OCI-LY3 (cell line): ENCODE measurements at regions not wholly inside any gene's neighbourhood (a gene's known extent, or its start where the extent isn't known, plus 50 kb on each side); places are given as distances from the start of the nearest gene placed in this dataset.

ENCODE experiments used
- H2AFZ ChIP-seq: fragments of 200-600, 300-600 bp; shearing (Covaris generic); 2 replicates; pipeline ENCODE4 v1.6.0; 2014; ENCODE audit warnings: antibody characterized with exemption, low read depth, low read length
- H3K27ac ChIP-seq: fragments of 200-600, 300-600 bp; sonication (generic); 2 replicates; pipeline ENCODE4 v1.5.1; 2014; ENCODE audit warnings: mild to moderate bottlenecking, low read length, moderate library complexity, mixed read lengths
- H3K27me3 ChIP-seq: fragments of 200-600, 300-600 bp; sonication (generic); 2 replicates; pipeline ENCODE4 v1.6.1; 2014; ENCODE audit warnings: low read depth, low read length, mixed read lengths
- H3K36me3 ChIP-seq: fragments of 200-600, 300-600 bp; sonication (generic); replicated peaks from 2 replicates; pipeline ENCODE3; 2014; ENCODE audit warnings: low read depth, low read length, mixed read lengths
- H3K4me1 ChIP-seq: fragments of 300-600, 200-600 bp; sonication (generic); 2 replicates; pipeline ENCODE4 v1.6.1; 2014; ENCODE audit warnings: low read length, mixed read lengths
- H3K4me2 ChIP-seq: fragments of 200-600, 300-600 bp; sonication (generic); 2 replicates; pipeline ENCODE4 v1.6.1; 2014; ENCODE audit warnings: low read length, mixed read lengths
- H3K4me3 ChIP-seq: fragments of 300-600, 200-600 bp; sonication (generic); 2 replicates; pipeline ENCODE4 v1.5.1; 2014; ENCODE audit warnings: antibody characterized with exemption, mild to moderate bottlenecking, low read length, moderate library complexity
- H3K79me2 ChIP-seq: fragments of 300-600, 200-600 bp; shearing (Covaris generic); 2 replicates; pipeline ENCODE4 v1.6.1; 2014; ENCODE audit warnings: mild to moderate bottlenecking, low read length, mixed read lengths
- H3K9ac ChIP-seq: fragments of 300-600, 200-600 bp; shearing (Covaris generic); 2 replicates; pipeline ENCODE4 v1.6.0; 2014; ENCODE audit warnings: mild to moderate bottlenecking, low read length, moderate library complexity
- H3K9me3 ChIP-seq: fragments of 200-600, 300-600 bp; shearing (Covaris generic); 2 replicates; pipeline ENCODE4 v1.6.1; 2014; ENCODE audit warnings: low read length, mixed read lengths; ENCODE audit not compliant: insufficient read depth
- H4K20me1 ChIP-seq: fragments of 200-600, 300-600 bp; sonication (generic); 2 replicates; pipeline ENCODE4 v1.6.1; 2016; ENCODE audit warnings: low read length, mixed read lengths; ENCODE audit not compliant: insufficient read depth
- EZH2phosphoT487 ChIP-seq: fragments of 200-600 bp; shearing (Covaris generic); IDR thresholded peaks from 2 replicates; pipeline ENCODE4 v1.6.1; 2018; ENCODE audit warnings: antibody characterized with exemption, mixed run types, low read depth
- TF ChIP-seq, protein P1 (sequence below): fragments of 200-600, 300-600 bp; sonication (generic); IDR thresholded peaks from 2 replicates; pipeline ENCODE4 v1.5.1; 2014; ENCODE audit warnings: antibody characterized with exemption, low read length, low read depth

- Histone ChIP-seq H3K36me3 (no peaks in the 10 kb centered on the region), H4K20me1 (no peaks in the 10 kb centered on the region), H3K4me2 (no peak overlapping the region), H3K79me2 (no peaks in the 10 kb centered on the region), H3K9ac (no peak overlapping the region), H2AFZ (no peak overlapping the region), H3K4me3 (no peak overlapping the region), H3K27ac (no peak overlapping the region), H3K4me1 (peaks cover 26% of the 10 kb centered on the region), H3K9me3 (no peaks in the 10 kb centered on the region), H3K27me3 (no peaks in the 10 kb centered on the region)
- TF ChIP-seq, protein P1, sequence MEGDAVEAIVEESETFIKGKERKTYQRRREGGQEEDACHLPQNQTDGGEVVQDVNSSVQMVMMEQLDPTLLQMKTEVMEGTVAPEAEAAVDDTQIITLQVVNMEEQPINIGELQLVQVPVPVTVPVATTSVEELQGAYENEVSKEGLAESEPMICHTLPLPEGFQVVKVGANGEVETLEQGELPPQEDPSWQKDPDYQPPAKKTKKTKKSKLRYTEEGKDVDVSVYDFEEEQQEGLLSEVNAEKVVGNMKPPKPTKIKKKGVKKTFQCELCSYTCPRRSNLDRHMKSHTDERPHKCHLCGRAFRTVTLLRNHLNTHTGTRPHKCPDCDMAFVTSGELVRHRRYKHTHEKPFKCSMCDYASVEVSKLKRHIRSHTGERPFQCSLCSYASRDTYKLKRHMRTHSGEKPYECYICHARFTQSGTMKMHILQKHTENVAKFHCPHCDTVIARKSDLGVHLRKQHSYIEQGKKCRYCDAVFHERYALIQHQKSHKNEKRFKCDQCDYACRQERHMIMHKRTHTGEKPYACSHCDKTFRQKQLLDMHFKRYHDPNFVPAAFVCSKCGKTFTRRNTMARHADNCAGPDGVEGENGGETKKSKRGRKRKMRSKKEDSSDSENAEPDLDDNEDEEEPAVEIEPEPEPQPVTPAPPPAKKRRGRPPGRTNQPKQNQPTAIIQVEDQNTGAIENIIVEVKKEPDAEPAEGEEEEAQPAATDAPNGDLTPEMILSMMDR, result no peak
- no peak for TF ChIP-seq EZH2phosphoT487
These were observed 66.5 kb downstream of the MRPL14 start for GRCh38 chr6:44060612-44061374.

DNA sequence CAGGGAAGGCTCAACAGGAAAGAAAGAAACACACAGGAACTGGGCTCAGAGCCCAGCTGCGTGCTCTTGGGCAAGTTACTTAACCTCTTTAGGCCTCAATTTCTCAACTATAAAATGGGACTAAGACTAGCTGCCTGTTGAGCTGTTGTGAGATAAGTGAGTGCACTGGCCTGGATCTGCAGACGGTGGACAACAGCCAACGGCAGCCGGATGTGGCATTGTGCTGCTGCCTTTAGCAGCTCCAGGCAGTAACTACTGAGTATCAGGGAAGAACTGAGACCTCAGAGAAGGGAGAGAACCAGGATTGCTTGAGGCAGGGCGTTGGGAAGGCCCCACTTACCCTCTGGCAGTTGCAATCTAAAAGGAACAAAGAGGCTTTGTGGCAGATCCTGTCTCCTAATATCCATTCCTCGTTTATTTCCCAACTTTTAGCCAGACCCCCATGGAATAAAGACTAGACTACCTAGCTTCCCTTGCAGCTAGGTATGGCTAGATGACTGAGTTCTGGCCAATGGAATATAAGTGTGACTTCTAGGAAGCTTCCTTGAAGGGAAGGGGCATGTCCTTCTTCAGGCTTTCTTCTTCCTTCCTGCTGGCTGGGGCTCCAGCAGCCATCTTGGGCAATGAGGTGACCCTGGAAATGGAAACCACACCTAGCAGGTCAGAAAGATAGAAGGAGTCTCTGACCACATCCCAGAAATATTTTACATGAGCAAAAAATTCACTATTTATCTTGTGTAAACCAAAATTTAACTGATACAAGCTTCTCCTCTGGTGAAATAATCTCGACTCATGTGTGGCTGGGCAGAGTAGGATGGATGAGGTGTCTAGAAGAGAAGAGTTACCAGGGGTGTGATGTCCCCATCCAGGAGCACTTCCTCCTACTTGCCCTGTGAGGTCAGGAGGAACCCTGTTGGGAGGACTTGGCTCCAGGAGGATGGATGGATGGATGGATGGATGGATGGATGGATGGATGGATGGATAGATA lies 67.6 kb downstream of the MRPL14 start:
- Histone ChIP-seq H3K79me2 (no peaks in the 10 kb centered on the region), H3K4me2 (no peak overlapping the region), H2AFZ (no peak overlapping the region), H3K27ac (no peak overlapping the region), H3K4me3 (no peak overlapping the region), H3K9ac (no peak overlapping the region), H3K36me3 (no peaks in the 10 kb centered on the region), H4K20me1 (no peaks in the 10 kb centered on the region), H3K4me1 (peaks cover 14% of the 10 kb centered on the region), H3K9me3 (no peaks in the 10 kb centered on the region), H3K27me3 (no peaks in the 10 kb centered on the region)
- TF ChIP-seq, protein P1, result no peak
- no peak for TF ChIP-seq EZH2phosphoT487

DNA sequence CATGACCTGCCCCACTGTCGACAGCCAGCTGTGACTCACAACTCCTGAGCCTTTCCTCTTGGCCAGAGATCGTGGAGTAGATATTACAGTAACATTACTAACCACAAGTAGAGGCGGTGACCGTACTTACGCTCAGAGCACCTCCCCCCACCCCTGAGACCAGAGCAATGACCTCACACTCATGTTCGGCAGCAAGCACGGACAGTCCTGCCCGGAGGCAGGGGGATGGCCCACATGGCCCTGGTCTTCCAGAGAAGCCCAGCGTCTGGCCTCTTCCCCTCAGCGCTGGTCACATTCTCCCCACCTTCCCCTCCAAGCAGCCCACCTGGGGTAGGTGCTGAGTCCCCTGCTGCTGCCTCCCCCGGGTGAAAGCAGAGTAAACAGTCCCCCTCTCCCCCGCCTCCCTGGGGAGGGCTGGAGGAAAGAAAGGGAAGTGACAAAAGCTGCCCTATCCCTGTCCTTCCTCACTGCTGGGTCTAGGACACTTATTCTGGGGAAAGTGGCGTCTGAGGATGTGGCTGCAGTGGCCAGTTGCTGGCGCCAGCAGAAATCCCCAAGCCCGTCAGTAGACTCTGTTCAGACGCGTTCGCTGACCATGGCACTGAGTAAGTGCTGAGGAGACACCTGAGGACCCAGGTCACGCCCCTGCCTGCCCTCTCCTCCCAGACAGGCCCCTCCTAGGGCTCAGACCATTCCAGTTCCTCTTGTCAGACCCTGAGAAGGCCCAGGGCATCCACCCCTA lies 68.5 kb downstream of the MRPL14 start:
- H3K9ac ChIP-seq, result no peak overlapping the region
- no peak for TF ChIP-seq EZH2phosphoT487
- TF ChIP-seq, protein P1, result no peak
- H3K4me1 ChIP-seq, result peaks cover 5% of the 10 kb centered on the region
- H3K9me3 ChIP-seq, result no peaks in the 10 kb centered on the region
- no peaks in the 10 kb centered on the region for H4K20me1 ChIP-seq
- H2AFZ ChIP-seq, result no peak overlapping the region
- H3K4me3 ChIP-seq, result no peak overlapping the region
- H3K27ac ChIP-seq, result no peak overlapping the region
- peaks cover 8% of the 10 kb centered on the region; the same call in 1 of the 2 replicates for H3K27me3 ChIP-seq
- H3K36me3 ChIP-seq, result no peaks in the 10 kb centered on the region
- H3K79me2 ChIP-seq, result no peaks in the 10 kb centered on the region
- no peak overlapping the region for H3K4me2 ChIP-seq
